Caco-2 (cell line): ENCODE measurements at regions not wholly inside any gene's neighbourhood (a gene's known extent, or its start where the extent isn't known, plus 50 kb on each side); places are given as distances from the start of the nearest gene placed in this dataset.

Experiments used
- BruUV-seq: library from RNA; stranded (reverse); fragments of 400-500 nt; replicated peaks from 2 replicates; lab custom pipeline; 2021; lab: Mats Ljungman, UMichigan
- CTCF ChIA-PET: fragments of 300-600 bp; sonication (Branson Sonifier 250); formaldehyde crosslinking; loops from one replicate; lab custom pipeline; 2022; ENCODE audit warnings: antibody characterized with exemption; lab: Charles Lee
- POLR2A ChIA-PET: fragments of 300-600 bp; sonication (Branson Sonifier 250); formaldehyde crosslinking; loops from one replicate; lab custom pipeline; 2022; ENCODE audit warnings: antibody characterized with exemption; lab: Charles Lee
- DNase-seq, 2 experiments: peaks; one replicate each; pipeline versions ENCODE4 v3.0.0 to v3.0.0-alpha.2; 2020 to 2022
- H3K27me3 ChIP-seq: replicated peaks from 2 replicates; pipeline ENCODE4 v1.6.0; 2011; ENCODE audit warnings: low read length; ENCODE audit not compliant: control insufficient read depth, insufficient read depth
- H3K36me3 ChIP-seq: 2 replicates; pipeline ENCODE4 v1.5.1; 2011; ENCODE audit warnings: low read length; ENCODE audit not compliant: control insufficient read depth, insufficient read depth
- H3K4me1 ChIP-seq: fragments of 250-450 bp; sonication (Bioruptor Pico); 2 replicates; pipeline ENCODE4 v1.5.1; 2020; ENCODE audit warnings: mild to moderate bottlenecking
- H3K4me3 ChIP-seq: 2 replicates; pipeline ENCODE4 v1.5.1; 2011; ENCODE audit warnings: low read depth, mild to moderate bottlenecking, control low read depth, low read length
- H3K9me3 ChIP-seq: fragments of 250-450 bp; sonication (Bioruptor Pico); 2 replicates; pipeline ENCODE4 v1.5.1; 2020; ENCODE audit warnings: mild to moderate bottlenecking, moderate library complexity
- H3K27ac Mint-ChIP-seq: one replicate; pipeline ENCODE4 v1.8.0; 2022; ENCODE audit warnings: mixed read lengths; ENCODE audit not compliant: unreplicated experiment
- H3K27me3 Mint-ChIP-seq: one replicate; pipeline ENCODE4 v1.8.0; 2022; ENCODE audit warnings: mixed read lengths; ENCODE audit not compliant: insufficient read depth, unreplicated experiment
- H3K36me3 Mint-ChIP-seq: one replicate; pipeline ENCODE4 v1.8.0; 2022; ENCODE audit warnings: mild to moderate bottlenecking, mixed read lengths; ENCODE audit not compliant: insufficient read depth, unreplicated experiment
- H3K4me1 Mint-ChIP-seq: one replicate; pipeline ENCODE4 v1.8.0; 2022; ENCODE audit warnings: low read depth, mixed read lengths; ENCODE audit not compliant: unreplicated experiment
- H3K4me3 Mint-ChIP-seq: one replicate; pipeline ENCODE4 v1.8.0; 2022; ENCODE audit warnings: mild to moderate bottlenecking, moderate library complexity, mixed read lengths; ENCODE audit not compliant: unreplicated experiment
- H3K9me3 Mint-ChIP-seq: one replicate; pipeline ENCODE4 v1.8.0; 2022; ENCODE audit warnings: mixed read lengths; ENCODE audit not compliant: unreplicated experiment
- intact Hi-C: fragments of 100-400 bp; cut with micrococcal nuclease; formaldehyde crosslinking; loops from one replicate; pipeline ENCODE4 v1.10.0; 2022; ENCODE audit not compliant: unreplicated experiment
- TF ChIP-seq, protein P1 (sequence below), 2 experiments: fragments of 200-600 bp in 1 of 2; IDR thresholded peaks; 1 replicate in 1 of 2; 2 replicates in 1 of 2; pipeline versions ENCODE4 v1.5.1 to v1.8.0; 2011 to 2022; ENCODE audit warnings: antibody characterized with exemption in 1 of 2, control low read depth in 1 of 2, inconsistent platforms in 1 of 2, low read depth in 1 of 2, low read length in 1 of 2, mild to moderate bottlenecking in 1 of 2, moderate library complexity in 1 of 2; ENCODE audit not compliant: insufficient read depth in 1 of 2, severe bottlenecking in 1 of 2, unreplicated experiment in 1 of 2

DNA sequence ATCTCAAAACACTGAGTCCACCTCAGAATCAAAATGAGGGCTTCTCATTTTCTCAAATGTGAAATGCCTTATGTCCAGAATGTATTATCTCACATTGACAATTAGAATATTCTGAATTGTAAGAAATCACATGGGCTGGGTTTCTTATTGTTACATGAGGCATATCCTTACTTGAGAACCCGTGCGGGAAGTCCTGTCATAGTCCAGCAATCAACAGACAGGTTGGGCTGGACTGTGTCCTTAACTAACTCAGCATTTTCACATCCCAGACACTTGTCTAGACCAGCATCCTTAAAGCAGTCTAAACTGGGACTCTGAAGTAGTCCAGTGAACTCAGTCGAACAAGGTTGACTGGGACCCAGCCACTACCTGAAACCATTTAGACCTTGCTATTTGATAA is 267.6 kb downstream of the CETN3 start:
- TF ChIP-seq, protein P1, sequence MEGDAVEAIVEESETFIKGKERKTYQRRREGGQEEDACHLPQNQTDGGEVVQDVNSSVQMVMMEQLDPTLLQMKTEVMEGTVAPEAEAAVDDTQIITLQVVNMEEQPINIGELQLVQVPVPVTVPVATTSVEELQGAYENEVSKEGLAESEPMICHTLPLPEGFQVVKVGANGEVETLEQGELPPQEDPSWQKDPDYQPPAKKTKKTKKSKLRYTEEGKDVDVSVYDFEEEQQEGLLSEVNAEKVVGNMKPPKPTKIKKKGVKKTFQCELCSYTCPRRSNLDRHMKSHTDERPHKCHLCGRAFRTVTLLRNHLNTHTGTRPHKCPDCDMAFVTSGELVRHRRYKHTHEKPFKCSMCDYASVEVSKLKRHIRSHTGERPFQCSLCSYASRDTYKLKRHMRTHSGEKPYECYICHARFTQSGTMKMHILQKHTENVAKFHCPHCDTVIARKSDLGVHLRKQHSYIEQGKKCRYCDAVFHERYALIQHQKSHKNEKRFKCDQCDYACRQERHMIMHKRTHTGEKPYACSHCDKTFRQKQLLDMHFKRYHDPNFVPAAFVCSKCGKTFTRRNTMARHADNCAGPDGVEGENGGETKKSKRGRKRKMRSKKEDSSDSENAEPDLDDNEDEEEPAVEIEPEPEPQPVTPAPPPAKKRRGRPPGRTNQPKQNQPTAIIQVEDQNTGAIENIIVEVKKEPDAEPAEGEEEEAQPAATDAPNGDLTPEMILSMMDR (IDR thresholded peaks at IDR 0.05; ENCODE audit: insufficient read depth in 1 of 2, low read depth in 1 of 2, low read length in 1 of 2, severe bottlenecking in 1 of 2, unreplicated experiment in 1 of 2): no peak
- no peaks in the 10 kb centered on the region; the same call in 1 of the 2 replicates for H3K9me3 ChIP-seq
- Mint-ChIP-seq H3K36me3 (no peaks in the 10 kb centered on the region), H3K27me3 (no peaks in the 10 kb centered on the region), H3K9me3 (no peaks in the 10 kb centered on the region), H3K27ac (peak overlapping the region; percentile 14), H3K4me3 (no peak overlapping the region), H3K4me1 (no peaks in the 10 kb centered on the region)
- DNase-seq: no peak
- H3K4me3 ChIP-seq: no peak overlapping the region
- H3K36me3 ChIP-seq: no peaks in the 10 kb centered on the region
- CTCF ChIA-PET: no interaction called here
- H3K4me1 ChIP-seq: no peaks in the 10 kb centered on the region
- intact Hi-C loops: no loop called here
- no TSS peak for BruUV-seq
- H3K27me3 ChIP-seq: no peaks in the 10 kb centered on the region
- POLR2A ChIA-PET: no interaction called here

DNA sequence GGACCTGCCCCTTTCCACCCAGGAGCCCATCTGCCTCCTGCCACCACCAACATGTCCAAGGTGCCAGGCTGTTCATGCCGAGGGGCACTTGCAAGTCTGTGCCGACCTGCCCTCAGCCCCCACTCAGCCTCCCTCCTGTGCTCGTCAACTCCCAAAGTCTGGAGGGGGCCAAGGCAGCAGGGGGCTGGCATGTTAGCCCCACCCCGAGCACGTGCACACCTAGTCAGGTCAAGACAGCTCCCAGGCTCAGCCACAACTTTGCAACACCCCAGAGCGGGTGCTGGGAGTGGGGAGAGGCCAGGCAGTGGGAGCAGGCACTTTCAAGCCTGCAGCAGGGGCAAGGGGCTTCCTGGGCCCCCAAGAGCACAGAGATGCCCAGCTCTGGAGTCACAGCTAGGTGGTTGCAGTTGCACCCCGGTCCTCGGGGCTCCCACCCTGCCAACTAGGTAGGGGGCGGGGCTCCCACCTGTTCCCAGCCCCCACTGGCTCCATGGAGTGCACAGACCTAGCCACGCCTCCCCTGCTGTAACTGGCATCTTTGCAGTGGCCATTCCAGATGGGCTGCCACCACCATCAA is 272.5 kb downstream of the CETN3 start:
- Histone ChIP-seq H3K27me3 (no peaks in the 10 kb centered on the region), H3K4me3 (no peak overlapping the region), H3K4me1 (no peaks in the 10 kb centered on the region), H3K36me3 (no peaks in the 10 kb centered on the region), H3K9me3 (no peaks in the 10 kb centered on the region; the same call in 1 of the 2 replicates)
- Mint-ChIP-seq H3K9me3 (no peaks in the 10 kb centered on the region), H3K36me3 (no peaks in the 10 kb centered on the region), H3K27ac (no peak overlapping the region), H3K27me3 (no peaks in the 10 kb centered on the region), H3K4me1 (no peaks in the 10 kb centered on the region), H3K4me3 (no peak overlapping the region)
- no peak for DNase-seq
- BruUV-seq: no TSS peak
- intact Hi-C loops: loop anchor here (2.0 kb wide), 1 partner anchor 128 kb away; no protein-coding TSS in a partner anchor
- CTCF ChIA-PET: no interaction called here
- TF ChIP-seq, protein P1 (IDR thresholded peaks at IDR 0.05; ENCODE audit: insufficient read depth in 1 of 2, low read depth in 1 of 2, low read length in 1 of 2, severe bottlenecking in 1 of 2, unreplicated experiment in 1 of 2): no peak
- POLR2A ChIA-PET: no interaction called here

DNA sequence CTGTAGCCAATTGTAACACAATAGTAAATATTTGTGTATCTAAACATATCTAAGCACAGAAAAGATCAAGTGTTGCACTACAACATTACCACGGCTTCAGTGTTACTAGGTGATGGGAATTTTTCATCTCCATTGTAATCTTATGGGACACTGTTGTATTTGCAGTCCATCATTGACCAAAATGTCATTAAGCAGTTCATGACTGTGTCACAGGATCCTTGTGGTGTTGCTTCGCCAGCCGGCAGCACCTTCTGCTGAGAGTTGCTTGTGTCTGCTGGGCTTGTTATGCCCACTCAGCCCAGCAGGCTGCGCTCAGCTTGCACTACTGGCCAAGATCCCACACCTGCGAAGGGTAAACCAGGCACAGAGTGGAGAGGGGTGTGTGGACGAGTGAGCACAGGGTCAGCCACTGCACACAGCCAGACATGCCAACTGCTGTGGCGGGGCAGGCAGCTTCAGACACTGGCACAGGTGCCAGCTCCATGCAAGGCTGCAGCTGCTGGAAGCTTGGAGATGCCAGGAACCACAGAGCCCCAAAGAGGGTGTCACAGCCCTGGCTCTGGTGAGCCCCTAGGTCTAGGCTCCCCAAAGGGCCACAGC is 273.7 kb downstream of the CETN3 start:
- CTCF ChIA-PET: no interaction called here
- POLR2A ChIA-PET: no interaction called here
- BruUV-seq: no TSS peak
- no peaks in the 10 kb centered on the region for H3K36me3 ChIP-seq
- Mint-ChIP-seq H3K4me3 (no peak overlapping the region), H3K36me3 (no peaks in the 10 kb centered on the region), H3K4me1 (no peaks in the 10 kb centered on the region), H3K27me3 (no peaks in the 10 kb centered on the region), H3K27ac (no peak overlapping the region), H3K9me3 (no peaks in the 10 kb centered on the region)
- intact Hi-C loops: loop anchor here (2.0 kb wide), 1 partner anchor 129 kb away; no protein-coding TSS in a partner anchor
- TF ChIP-seq, protein P1 (IDR thresholded peaks at IDR 0.05; ENCODE audit: insufficient read depth in 1 of 2, low read depth in 1 of 2, low read length in 1 of 2, severe bottlenecking in 1 of 2, unreplicated experiment in 1 of 2): peak; percentile 31 to 33
- no peaks in the 10 kb centered on the region for H3K27me3 ChIP-seq
- peak; percentile 13 to 39 for DNase-seq
- H3K4me3 ChIP-seq: no peak overlapping the region
- no peaks in the 10 kb centered on the region; the same call in 1 of the 2 replicates for H3K9me3 ChIP-seq
- H3K4me1 ChIP-seq: no peaks in the 10 kb centered on the region
